GM12878 (cell line): ENCODE measurements at regions not wholly inside any gene's neighbourhood (a gene's known extent, or its start where the extent isn't known, plus 50 kb on each side); places are given as distances from the start of the nearest gene placed in this dataset.

Experiments
- ATAC-seq: fragments of 200-7000 bp; cut with Tn5 transposase; 3 replicates; pipeline ENCODE4 v1.9.1; 2020; ENCODE audit warnings: mild to moderate bottlenecking, moderate library complexity
- BruUV-seq: library from RNA; stranded (reverse); fragments of 400-500 nt; replicated peaks from 2 replicates; lab custom pipeline; 2021; lab: Mats Ljungman, UMichigan
- CTCF ChIA-PET: fragments of 300-600 bp; sonication (Branson Sonifier 250); formaldehyde crosslinking; extraction: SDS; loops from one replicate; lab custom pipeline; 2021; ENCODE audit warnings: inconsistent platforms; lab: Yijun Ruan, JAX
- POLR2A ChIA-PET: fragments of 350-600 bp; formaldehyde crosslinking; extraction: SDS; loops from one replicate; lab custom pipeline; 2021; ENCODE audit warnings: inconsistent platforms; lab: Charles Lee
- RAD21 ChIA-PET: fragments of 300-600 bp; sonication (Branson Sonifier 250); formaldehyde crosslinking; loops from one replicate; lab custom pipeline; 2023; ENCODE audit warnings: antibody characterized with exemption; ENCODE audit not compliant: unreplicated experiment; lab: Charles Lee
- SMC1A ChIA-PET: fragments of 300-600 bp; sonication (Branson Sonifier 250); formaldehyde crosslinking; loops from one replicate; lab custom pipeline; 2023; ENCODE audit not compliant: unreplicated experiment, uncharacterized antibody; lab: Charles Lee
- DNase-seq: peaks from one replicate; pipeline ENCODE4 v3.0.0-alpha.2; 2011; ENCODE audit warnings: low read depth, low spot score
- FAIRE-seq: peaks from 3 replicates; lab custom pipeline; 2011; peaks lifted over from hg19 to GRCh38; lab: Jason Lieb, UNC
- H2AFZ ChIP-seq: 2 replicates; pipeline ENCODE4 v1.6.0; 2011; ENCODE audit warnings: low read depth, low read length, control low read depth; ENCODE audit not compliant: control insufficient read depth
- H3K27ac ChIP-seq: 2 replicates; pipeline ENCODE4 v1.5.1; 2011; ENCODE audit warnings: control low read depth; ENCODE audit not compliant: control insufficient read depth, insufficient read depth
- H3K27me3 ChIP-seq, 2 experiments: replicated peaks in 1 of 2; 2 replicates each; pipeline versions ENCODE4 v1.6.0 to v1.6.1; 2011; ENCODE audit warnings: low read length in 1 of 2; ENCODE audit not compliant: control insufficient read depth in 2 of 2, insufficient read depth in 2 of 2
- H3K36me3 ChIP-seq, 2 experiments: 2 replicates each; pipeline ENCODE4 v1.5.1; 2011; ENCODE audit warnings: low read length in 1 of 2; ENCODE audit not compliant: control insufficient read depth in 2 of 2, insufficient read depth in 2 of 2
- H3K4me1 ChIP-seq: 2 replicates; pipeline ENCODE4 v1.6.1; 2011; ENCODE audit warnings: mild to moderate bottlenecking, low read length, moderate library complexity, mixed read lengths; ENCODE audit not compliant: control insufficient read depth, insufficient read depth
- H3K4me2 ChIP-seq: 2 replicates; pipeline ENCODE4 v1.6.0; 2011; ENCODE audit warnings: control low read depth; ENCODE audit not compliant: control insufficient read depth, insufficient read depth
- H3K4me3 ChIP-seq: fragments of 200-600 bp; sonication (generic); 2 replicates; pipeline ENCODE4 v1.5.1; 2016
- H3K79me2 ChIP-seq: 2 replicates; pipeline ENCODE4 v1.6.0; 2011; ENCODE audit warnings: low read length; ENCODE audit not compliant: control insufficient read depth, insufficient read depth
- H3K9ac ChIP-seq: 2 replicates; pipeline ENCODE4 v1.8.0; 2011; ENCODE audit warnings: low read length, control low read depth, mixed read lengths; ENCODE audit not compliant: control insufficient read depth, insufficient read depth
- H3K9me3 ChIP-seq: replicated peaks from 3 replicates; pipeline ENCODE4 v1.5.1; 2011; ENCODE audit warnings: mild to moderate bottlenecking, low read length; ENCODE audit not compliant: control insufficient read depth, insufficient read depth
- H4K20me1 ChIP-seq: 2 replicates; pipeline ENCODE4 v1.6.0; 2011; ENCODE audit not compliant: control insufficient read depth, insufficient read depth
- ATF7 ChIP-seq: fragments of 450-650 bp; IDR thresholded peaks from 2 replicates; pipeline ENCODE4 v1.6.1; 2016; ENCODE audit warnings: low read depth, mild to moderate bottlenecking
- BACH1 ChIP-seq: fragments of 450-650 bp; IDR thresholded peaks from 2 replicates; pipeline ENCODE4 v1.6.1; 2017; ENCODE audit warnings: mild to moderate bottlenecking, borderline replicate concordance
- EP300 ChIP-seq, 2 experiments: fragments of 150-350 bp in 1 of 2; IDR thresholded peaks; 2 replicates each; pipeline ENCODE4 v1.6.1; 2011 to 2012; ENCODE audit warnings: low read depth in 2 of 2, low read length in 2 of 2, borderline replicate concordance in 1 of 2, improper control_type of control experiment in 1 of 2, inconsistent platforms in 1 of 2; ENCODE audit not compliant: control insufficient read depth in 1 of 2
- GABPA ChIP-seq: IDR thresholded peaks from 2 replicates; pipeline ENCODE4 v1.6.1; 2014; ENCODE audit warnings: antibody characterized with exemption, low read depth, mild to moderate bottlenecking, inconsistent platforms
- HDAC2 ChIP-seq: fragments of 200-600 bp; sonication (generic); IDR thresholded peaks from 2 replicates; pipeline ENCODE4 v1.6.1; 2017
- HDGF ChIP-seq: fragments of 450-650 bp; IDR thresholded peaks from 2 replicates; pipeline ENCODE4 v1.6.1; 2016; ENCODE audit warnings: antibody characterized with exemption
- POLR2AphosphoS2 ChIP-seq: IDR thresholded peaks from 2 replicates; pipeline ENCODE4 v1.6.1; 2011; ENCODE audit warnings: low read depth, mild to moderate bottlenecking, low read length, improper control_type of control experiment, moderate library complexity
- RCOR1 ChIP-seq: conservative IDR thresholded peaks from 2 replicates; pipeline ENCODE4 v1.6.1; 2012; ENCODE audit warnings: low read depth, low read length, improper control_type of control experiment
- SUZ12 ChIP-seq: fragments of 200-600 bp; sonication (generic); IDR thresholded peaks from one replicate; pipeline ENCODE4 v1.6.1; 2018; ENCODE audit warnings: antibody characterized with exemption, mild to moderate bottlenecking; ENCODE audit not compliant: unreplicated experiment
- TARDBP ChIP-seq: IDR thresholded peaks from 2 replicates; pipeline ENCODE4 v1.6.1; 2016; ENCODE audit warnings: borderline replicate concordance
- ZNF24 ChIP-seq: fragments of 450-650 bp; IDR thresholded peaks from 2 replicates; pipeline ENCODE4 v1.6.1; 2017; ENCODE audit warnings: antibody characterized with exemption, mild to moderate bottlenecking
- in situ Hi-C: fragments of 300-500 bp; cut with MboI; formaldehyde crosslinking; loops from 9 replicates; pipeline ENCODE4 v1.14.3; 2018; ENCODE audit warnings: mixed read lengths
- intact Hi-C: fragments of 100-400 bp; cut with micrococcal nuclease; formaldehyde crosslinking; loops from one replicate; pipeline ENCODE4 v1.14.2; 2022; ENCODE audit not compliant: unreplicated experiment
- TF ChIP-seq, protein P1 (sequence below): fragments of 450-650 bp; formaldehyde crosslinking; IDR thresholded peaks from 2 replicates; pipeline ENCODE4 v1.5.0; 2022; ENCODE audit warnings: mild to moderate bottlenecking, missing genetic modification characterization
- TF ChIP-seq, protein P2 (sequence below): fragments of 450-650 bp; IDR thresholded peaks from 2 replicates; pipeline ENCODE4 v1.6.1; 2017; ENCODE audit warnings: antibody characterized with exemption, mild to moderate bottlenecking, moderate library complexity
- TF ChIP-seq, protein P3 (sequence below): fragments of 450-650 bp; IDR thresholded peaks from 2 replicates; pipeline ENCODE4 v1.6.1; 2018; ENCODE audit warnings: mild to moderate bottlenecking, low read depth, moderate library complexity; ENCODE audit not compliant: partially characterized antibody
- TF ChIP-seq, protein P4 (sequence below): IDR thresholded peaks from 2 replicates; pipeline ENCODE4 v1.6.1; 2011; ENCODE audit warnings: borderline replicate concordance, low read depth, mild to moderate bottlenecking, moderate library complexity, mixed read lengths, low read length; ENCODE audit not compliant: insufficient read depth; ENCODE audit errors: extremely low read length

DNA sequence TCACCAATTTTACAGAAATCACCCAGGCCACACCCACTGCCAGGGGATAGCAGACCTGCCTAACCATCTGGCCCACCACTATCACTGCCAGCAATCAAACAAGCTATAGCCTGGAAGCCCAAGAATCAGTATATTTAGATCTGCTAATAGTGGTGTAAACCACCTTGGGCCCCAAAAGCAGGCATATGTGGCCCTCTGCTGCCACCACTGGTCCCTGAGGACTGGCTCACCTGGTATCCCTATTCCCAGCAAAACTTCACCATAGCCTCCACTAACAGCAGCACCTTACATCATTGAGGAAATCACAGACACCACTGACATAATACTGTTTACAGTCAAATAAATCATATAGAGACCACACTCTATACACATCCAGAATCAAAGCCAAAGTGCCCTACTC is 880.4 kb upstream of the MAN1A1 start:
- Histone ChIP-seq H3K9me3 (no peaks in the 10 kb centered on the region), H4K20me1 (no peaks in the 10 kb centered on the region), H2AFZ (no peak overlapping the region), H3K9ac (no peak overlapping the region), H3K27me3 (no peaks in the 10 kb centered on the region), H3K4me2 (no peak overlapping the region), H3K36me3 (no peaks in the 10 kb centered on the region), H3K4me3 (no peak overlapping the region), H3K4me1 (no peaks in the 10 kb centered on the region), H3K27ac (no peak overlapping the region), H3K79me2 (no peaks in the 10 kb centered on the region)
- ChIA-PET CTCF (no interaction called here), POLR2A (no interaction called here), RAD21 (no interaction called here), SMC1A (no interaction called here)
- BruUV-seq: no TSS peak
- no peak for ATAC-seq
- intact Hi-C loops: no loop called here
- FAIRE-seq: no peak
- in situ Hi-C loops: no loop called here
- no peak for DNase-seq
- no peak for TF ChIP-seq ATF7
- TF ChIP-seq EP300 (IDR thresholded peaks at IDR 0.05; ENCODE audit: borderline replicate concordance in 1 of 2, control insufficient read depth in 1 of 2, low read depth in 2 of 2, low read length in 2 of 2): no peak
- TF ChIP-seq HDGF: no peak
- TF ChIP-seq, protein P1, sequence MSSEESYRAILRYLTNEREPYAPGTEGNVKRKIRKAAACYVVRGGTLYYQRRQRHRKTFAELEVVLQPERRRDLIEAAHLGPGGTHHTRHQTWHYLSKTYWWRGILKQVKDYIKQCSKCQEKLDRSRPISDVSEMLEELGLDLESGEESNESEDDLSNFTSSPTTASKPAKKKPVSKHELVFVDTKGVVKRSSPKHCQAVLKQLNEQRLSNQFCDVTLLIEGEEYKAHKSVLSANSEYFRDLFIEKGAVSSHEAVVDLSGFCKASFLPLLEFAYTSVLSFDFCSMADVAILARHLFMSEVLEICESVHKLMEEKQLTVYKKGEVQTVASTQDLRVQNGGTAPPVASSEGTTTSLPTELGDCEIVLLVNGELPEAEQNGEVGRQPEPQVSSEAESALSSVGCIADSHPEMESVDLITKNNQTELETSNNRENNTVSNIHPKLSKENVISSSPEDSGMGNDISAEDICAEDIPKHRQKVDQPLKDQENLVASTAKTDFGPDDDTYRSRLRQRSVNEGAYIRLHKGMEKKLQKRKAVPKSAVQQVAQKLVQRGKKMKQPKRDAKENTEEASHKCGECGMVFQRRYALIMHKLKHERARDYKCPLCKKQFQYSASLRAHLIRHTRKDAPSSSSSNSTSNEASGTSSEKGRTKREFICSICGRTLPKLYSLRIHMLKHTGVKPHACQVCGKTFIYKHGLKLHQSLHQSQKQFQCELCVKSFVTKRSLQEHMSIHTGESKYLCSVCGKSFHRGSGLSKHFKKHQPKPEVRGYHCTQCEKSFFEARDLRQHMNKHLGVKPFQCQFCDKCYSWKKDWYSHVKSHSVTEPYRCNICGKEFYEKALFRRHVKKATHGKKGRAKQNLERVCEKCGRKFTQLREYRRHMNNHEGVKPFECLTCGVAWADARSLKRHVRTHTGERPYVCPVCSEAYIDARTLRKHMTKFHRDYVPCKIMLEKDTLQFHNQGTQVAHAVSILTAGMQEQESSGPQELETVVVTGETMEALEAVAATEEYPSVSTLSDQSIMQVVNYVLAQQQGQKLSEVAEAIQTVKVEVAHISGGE (CRISPR knock-in tag): no peak
- no peak for TF ChIP-seq ZNF24
- no peak for TF ChIP-seq TARDBP
- TF ChIP-seq, protein P2, sequence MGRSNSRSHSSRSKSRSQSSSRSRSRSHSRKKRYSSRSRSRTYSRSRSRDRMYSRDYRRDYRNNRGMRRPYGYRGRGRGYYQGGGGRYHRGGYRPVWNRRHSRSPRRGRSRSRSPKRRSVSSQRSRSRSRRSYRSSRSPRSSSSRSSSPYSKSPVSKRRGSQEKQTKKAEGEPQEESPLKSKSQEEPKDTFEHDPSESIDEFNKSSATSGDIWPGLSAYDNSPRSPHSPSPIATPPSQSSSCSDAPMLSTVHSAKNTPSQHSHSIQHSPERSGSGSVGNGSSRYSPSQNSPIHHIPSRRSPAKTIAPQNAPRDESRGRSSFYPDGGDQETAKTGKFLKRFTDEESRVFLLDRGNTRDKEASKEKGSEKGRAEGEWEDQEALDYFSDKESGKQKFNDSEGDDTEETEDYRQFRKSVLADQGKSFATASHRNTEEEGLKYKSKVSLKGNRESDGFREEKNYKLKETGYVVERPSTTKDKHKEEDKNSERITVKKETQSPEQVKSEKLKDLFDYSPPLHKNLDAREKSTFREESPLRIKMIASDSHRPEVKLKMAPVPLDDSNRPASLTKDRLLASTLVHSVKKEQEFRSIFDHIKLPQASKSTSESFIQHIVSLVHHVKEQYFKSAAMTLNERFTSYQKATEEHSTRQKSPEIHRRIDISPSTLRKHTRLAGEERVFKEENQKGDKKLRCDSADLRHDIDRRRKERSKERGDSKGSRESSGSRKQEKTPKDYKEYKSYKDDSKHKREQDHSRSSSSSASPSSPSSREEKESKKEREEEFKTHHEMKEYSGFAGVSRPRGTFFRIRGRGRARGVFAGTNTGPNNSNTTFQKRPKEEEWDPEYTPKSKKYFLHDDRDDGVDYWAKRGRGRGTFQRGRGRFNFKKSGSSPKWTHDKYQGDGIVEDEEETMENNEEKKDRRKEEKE: no peak
- TF ChIP-seq RCOR1: no peak
- no peak for TF ChIP-seq POLR2AphosphoS2
- TF ChIP-seq, protein P3, sequence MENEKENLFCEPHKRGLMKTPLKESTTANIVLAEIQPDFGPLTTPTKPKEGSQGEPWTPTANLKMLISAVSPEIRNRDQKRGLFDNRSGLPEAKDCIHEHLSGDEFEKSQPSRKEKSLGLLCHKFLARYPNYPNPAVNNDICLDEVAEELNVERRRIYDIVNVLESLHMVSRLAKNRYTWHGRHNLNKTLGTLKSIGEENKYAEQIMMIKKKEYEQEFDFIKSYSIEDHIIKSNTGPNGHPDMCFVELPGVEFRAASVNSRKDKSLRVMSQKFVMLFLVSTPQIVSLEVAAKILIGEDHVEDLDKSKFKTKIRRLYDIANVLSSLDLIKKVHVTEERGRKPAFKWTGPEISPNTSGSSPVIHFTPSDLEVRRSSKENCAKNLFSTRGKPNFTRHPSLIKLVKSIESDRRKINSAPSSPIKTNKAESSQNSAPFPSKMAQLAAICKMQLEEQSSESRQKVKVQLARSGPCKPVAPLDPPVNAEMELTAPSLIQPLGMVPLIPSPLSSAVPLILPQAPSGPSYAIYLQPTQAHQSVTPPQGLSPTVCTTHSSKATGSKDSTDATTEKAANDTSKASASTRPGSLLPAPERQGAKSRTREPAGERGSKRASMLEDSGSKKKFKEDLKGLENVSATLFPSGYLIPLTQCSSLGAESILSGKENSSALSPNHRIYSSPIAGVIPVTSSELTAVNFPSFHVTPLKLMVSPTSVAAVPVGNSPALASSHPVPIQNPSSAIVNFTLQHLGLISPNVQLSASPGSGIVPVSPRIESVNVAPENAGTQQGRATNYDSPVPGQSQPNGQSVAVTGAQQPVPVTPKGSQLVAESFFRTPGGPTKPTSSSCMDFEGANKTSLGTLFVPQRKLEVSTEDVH: no peak
- no peak for TF ChIP-seq SUZ12
- no peak for TF ChIP-seq GABPA
- no peak for TF ChIP-seq HDAC2
- no peak for TF ChIP-seq BACH1
- TF ChIP-seq, protein P4, sequence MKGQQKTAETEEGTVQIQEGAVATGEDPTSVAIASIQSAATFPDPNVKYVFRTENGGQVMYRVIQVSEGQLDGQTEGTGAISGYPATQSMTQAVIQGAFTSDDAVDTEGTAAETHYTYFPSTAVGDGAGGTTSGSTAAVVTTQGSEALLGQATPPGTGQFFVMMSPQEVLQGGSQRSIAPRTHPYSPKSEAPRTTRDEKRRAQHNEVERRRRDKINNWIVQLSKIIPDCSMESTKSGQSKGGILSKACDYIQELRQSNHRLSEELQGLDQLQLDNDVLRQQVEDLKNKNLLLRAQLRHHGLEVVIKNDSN: no peak
